B cell (primary cell): ENCODE measurements at regions not wholly inside any gene's neighbourhood (a gene's known extent, or its start where the extent isn't known, plus 50 kb on each side); places are given as distances from the start of the nearest gene placed in this dataset.

Source experiments
- ATAC-seq: fragments of 200-7000 bp; cut with Tn5 transposase; one replicate; pipeline ENCODE4 v1.10.0; 2021; ENCODE audit warnings: low read depth, mild to moderate bottlenecking, moderate number of reproducible peaks, moderate library complexity
- CTCF ChIA-PET: fragments of 350-600 bp; sonication (Branson Sonifier 250); formaldehyde crosslinking; loops from one replicate; lab custom pipeline; 2021; ENCODE audit warnings: antibody characterized with exemption, inconsistent platforms; lab: Charles Lee
- POLR2A ChIA-PET: fragments of 350-600 bp; sonication (Branson Sonifier 250); formaldehyde crosslinking; loops from one replicate; lab custom pipeline; 2021; ENCODE audit warnings: antibody characterized with exemption; lab: Charles Lee
- DNase-seq: peaks from one replicate; pipeline ENCODE4 v3.0.0; 2013
- H2AFZ ChIP-seq: 2 replicates; pipeline ENCODE4 v1.6.1; 2012; ENCODE audit warnings: mild to moderate bottlenecking, low read depth, low read length; ENCODE audit not compliant: insufficient read depth, poor library complexity, severe bottlenecking
- H3K27ac ChIP-seq, 2 donors: 1 replicate in 1 of 2; 2 replicates in 1 of 2; pipeline ENCODE4 v1.5.1; 2012 to 2013; ENCODE audit warnings: low read length in 2 of 2, mild to moderate bottlenecking in 2 of 2, moderate library complexity in 1 of 2
- H3K27me3 ChIP-seq, 4 experiments: fragments of 200-600 bp in 1 of 4; sonication (generic) in 1 of 4; replicated peaks in 1 of 4; 1 replicate in 2 of 4; 2 replicates in 2 of 4; pipeline versions ENCODE4 v1.6.1 to v1.7.0; 2013 to 2016; ENCODE audit warnings: low read length in 3 of 4, mild to moderate bottlenecking in 2 of 4, mixed read lengths in 1 of 4, moderate library complexity in 1 of 4; ENCODE audit not compliant: insufficient read depth in 4 of 4, control insufficient read depth in 3 of 4; ENCODE audit errors: control extremely low read depth in 1 of 4
- H3K36me3 ChIP-seq, 2 experiments: replicated peaks in 1 of 2; 1 replicate in 1 of 2; 2 replicates in 1 of 2; pipeline versions ENCODE4 v1.6.1 to v1.7.1; 2013; ENCODE audit warnings: low read length in 1 of 2; ENCODE audit not compliant: insufficient read depth in 2 of 2, control insufficient read depth in 1 of 2; ENCODE audit errors: control extremely low read depth in 1 of 2, extremely low read depth in 1 of 2
- H3K4me1 ChIP-seq, 2 donors: fragments of 200-600 bp in 1 of 2; sonication (generic) in 1 of 2; 1 replicate in 1 of 2; 2 replicates in 1 of 2; pipeline versions ENCODE4 v1.5.1 to v1.6.1; 2013 to 2017; ENCODE audit warnings: low read length in 2 of 2; ENCODE audit not compliant: control insufficient read depth in 2 of 2, insufficient read depth in 2 of 2
- H3K4me2 ChIP-seq: replicated peaks from 2 replicates; pipeline ENCODE3; 2012; ENCODE audit warnings: mild to moderate bottlenecking, low read depth, low read length; ENCODE audit not compliant: poor library complexity, severe bottlenecking
- H3K4me3 ChIP-seq, 5 experiments: fragments of 200-600 bp in 1 of 5; sonication (generic) in 1 of 5; 1 replicate in 3 of 5; 2 replicates in 2 of 5; pipeline versions ENCODE4 v1.5.1 to v1.7.0; 2011 to 2016; ENCODE audit warnings: low read length in 4 of 5, mild to moderate bottlenecking in 4 of 5, low read depth in 2 of 5, control low read depth in 1 of 5, moderate library complexity in 1 of 5; ENCODE audit not compliant: insufficient read depth in 1 of 5; ENCODE audit errors: control extremely low read depth in 1 of 5, extremely low read depth in 1 of 5
- H3K79me2 ChIP-seq: fragments of 200-600 bp; sonication (generic); one replicate; pipeline ENCODE4 v1.6.0; 2016; ENCODE audit warnings: low read length; ENCODE audit not compliant: control insufficient read depth, insufficient read depth
- H3K9ac ChIP-seq: fragments of 200-600 bp; sonication (generic); 2 replicates; pipeline ENCODE4 v1.6.1; 2017; ENCODE audit warnings: mild to moderate bottlenecking, low read length, moderate library complexity
- H3K9me3 ChIP-seq, 3 donors: one replicate each; pipeline versions ENCODE4 v1.6.1 to v1.7.1; 2013; ENCODE audit warnings: low read length in 2 of 3; ENCODE audit not compliant: control insufficient read depth in 2 of 3, insufficient read depth in 1 of 3; ENCODE audit errors: control extremely low read depth in 1 of 3
- H4K20me1 ChIP-seq: 2 replicates; pipeline ENCODE4 v1.6.0; 2012; ENCODE audit warnings: mild to moderate bottlenecking, low read length; ENCODE audit not compliant: insufficient read depth, control insufficient read depth, poor library complexity, severe bottlenecking
- H3K27ac Mint-ChIP-seq: one replicate; pipeline ENCODE4 v1.8.0; 2021; ENCODE audit warnings: mixed read lengths
- H3K27me3 Mint-ChIP-seq: one replicate; pipeline ENCODE4 v1.8.0; 2021; ENCODE audit warnings: mixed read lengths
- H3K4me1 Mint-ChIP-seq: one replicate; pipeline ENCODE4 v1.8.0; 2021; ENCODE audit warnings: mixed read lengths
- H3K4me3 Mint-ChIP-seq: one replicate; pipeline ENCODE4 v1.8.0; 2021; ENCODE audit warnings: mixed read lengths
- H3K9me3 Mint-ChIP-seq: one replicate; pipeline ENCODE4 v1.8.0; 2022; ENCODE audit warnings: mixed read lengths; ENCODE audit not compliant: insufficient read depth
- CTCF ChIP-seq: fragments of 200-600 bp; IDR thresholded peaks from one replicate; pipeline ENCODE4 v1.8.0; 2022; ENCODE audit warnings: antibody characterized with exemption, mild to moderate bottlenecking
- EZH2 ChIP-seq: IDR thresholded peaks from 2 replicates; pipeline ENCODE4 v1.6.1; 2012; ENCODE audit warnings: borderline replicate concordance, low read depth, mild to moderate bottlenecking, moderate library complexity, low read length; ENCODE audit not compliant: insufficient read depth, poor library complexity, severe bottlenecking
- WGBS: methylation state at CpG from one replicate; pipeline ENCODE4 v1.1.5; 2013; ENCODE audit warnings: missing lambda C conversion rate; ENCODE audit not compliant: insufficient coverage; 5-methylcytosine and 5-hydroxymethylcytosine counted together
- intact Hi-C: fragments of 100-400 bp; cut with micrococcal nuclease; formaldehyde crosslinking; loops from one replicate; pipeline ENCODE4 v1.10.0; 2022

DNA sequence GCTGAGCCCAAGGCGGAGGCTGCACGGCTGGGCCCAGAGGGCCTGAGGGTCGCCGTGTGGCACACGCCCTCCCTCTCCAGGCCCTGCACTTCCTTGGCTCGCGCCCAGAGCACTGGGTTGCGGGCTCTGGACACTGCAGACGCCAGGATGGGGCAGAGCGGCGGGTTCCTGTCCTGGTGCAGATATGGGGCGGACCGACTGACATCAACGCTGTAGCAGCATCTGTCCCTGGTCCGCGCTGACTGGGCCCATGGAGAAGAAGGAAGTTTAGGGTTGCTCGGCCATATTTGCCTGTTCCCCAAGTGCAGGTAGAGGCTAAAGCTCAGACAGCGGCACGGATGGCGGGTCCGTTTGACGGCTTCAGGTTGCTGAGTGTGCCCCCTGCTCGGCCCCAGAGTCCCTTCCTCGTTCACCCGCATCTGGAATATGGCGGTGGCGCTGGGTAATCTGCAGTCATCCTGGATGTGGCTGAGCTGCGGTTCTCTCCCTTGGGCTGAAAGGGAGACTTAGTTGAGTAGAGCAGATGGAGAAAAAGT lies 116.1 kb downstream of the OR13A1 start:
- no peak overlapping the region for H3K27ac Mint-ChIP-seq
- Histone ChIP-seq H3K27ac (no peak overlapping the region), H4K20me1 (no peaks in the 10 kb centered on the region), H3K79me2 (no peaks in the 10 kb centered on the region), H3K9ac (no peak overlapping the region), H3K27me3 (no peaks in the 10 kb centered on the region), H3K4me1 (no peaks in the 10 kb centered on the region), H3K9me3 (peaks cover 0 to 9% (median 0%) of the 10 kb centered on the region in 3 donors), H2AFZ (no peak overlapping the region), H3K4me3 (no peak overlapping the region), H3K36me3 (no peaks in the 10 kb centered on the region), H3K4me2 (no peak overlapping the region)
- ChIA-PET CTCF (interaction anchor here (0.6 kb wide), 1 partner anchor 887 kb away, joined by 4 read pairs; no protein-coding TSS in a partner anchor), POLR2A (no interaction called here)
- H3K9me3 Mint-ChIP-seq = no peaks in the 10 kb centered on the region
- H3K27me3 Mint-ChIP-seq = peaks cover 5% of the 10 kb centered on the region
- no peak for DNase-seq
- no peaks in the 10 kb centered on the region for H3K4me1 Mint-ChIP-seq
- ATAC-seq = no peak
- 86% methylated on average over 25 of the region's 28 CpGs for WGBS
- intact Hi-C loops = no loop called here
- TF ChIP-seq EZH2 (no peak), CTCF (no peak)
- H3K4me3 Mint-ChIP-seq = no peak overlapping the region

DNA sequence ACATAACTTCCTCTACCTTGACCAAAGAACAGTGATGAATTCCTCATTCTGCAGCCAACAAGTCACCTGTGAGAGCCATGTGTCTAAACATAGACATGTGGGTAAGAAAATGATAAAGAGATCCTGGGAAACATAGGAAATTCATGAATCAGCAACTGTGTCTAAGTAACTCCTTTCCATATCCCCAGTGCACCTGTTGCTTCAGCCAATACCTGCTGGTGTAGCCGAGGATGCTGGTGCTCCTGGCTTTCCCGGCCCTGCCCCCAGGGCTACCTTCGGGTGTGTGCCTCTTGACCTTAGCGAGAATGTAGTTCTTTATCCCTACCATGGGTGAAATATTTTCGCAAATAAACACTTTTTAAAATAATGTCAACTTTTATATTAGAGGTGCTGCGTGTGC lies 114.1 kb downstream of the OR13A1 start:
- 100% methylated on average over 1 of the region's 6 CpGs for WGBS
- Histone ChIP-seq H3K9ac (no peak overlapping the region), H3K27me3 (no peaks in the 10 kb centered on the region), H3K4me2 (no peak overlapping the region), H4K20me1 (no peaks in the 10 kb centered on the region), H3K79me2 (no peaks in the 10 kb centered on the region), H3K4me1 (no peaks in the 10 kb centered on the region), H2AFZ (no peak overlapping the region), H3K36me3 (no peaks in the 10 kb centered on the region), H3K9me3 (peaks cover 0 to 9% (median 0%) of the 10 kb centered on the region in 3 donors), H3K4me3 (no peak overlapping the region), H3K27ac (no peak overlapping the region)
- peaks cover 7% of the 10 kb centered on the region for H3K27me3 Mint-ChIP-seq
- no peak for TF ChIP-seq CTCF
- no peak for TF ChIP-seq EZH2
- ATAC-seq (no peak), DNase-seq (no peak)
- CTCF ChIA-PET = no interaction called here
- no peak overlapping the region for H3K4me3 Mint-ChIP-seq
- POLR2A ChIA-PET = no interaction called here
- H3K9me3 Mint-ChIP-seq = no peaks in the 10 kb centered on the region
- no peak overlapping the region for H3K27ac Mint-ChIP-seq
- intact Hi-C loops = no loop called here
- H3K4me1 Mint-ChIP-seq = no peaks in the 10 kb centered on the region
